ENCODE measurements at regions not wholly inside any gene's neighbourhood (a gene's known extent, or its start where the extent isn't known, plus 50 kb on each side); places are given as distances from the start of the nearest gene placed in this dataset.

- intact Hi-C loops (cut with DNase I): no loop called here
- H3K27me3 ChIP-seq: no peaks in the 10 kb centered on the region
- no peak for TF ChIP-seq POLR2A (IDR thresholded peaks at IDR 0.05)
- no peak for TF ChIP-seq EP300 (IDR thresholded peaks at IDR 0.05)
- no peak for TF ChIP-seq CTCF (IDR thresholded peaks at IDR 0.05)
- no peaks in the 10 kb centered on the region for H3K9me3 ChIP-seq
- WGBS, 3 donors: 60 to 70% (median 64%) methylated on average over 4 of the region's 4 CpGs
- no peak overlapping the region for H3K4me3 ChIP-seq
- H3K36me3 ChIP-seq: no peaks in the 10 kb centered on the region
- no peaks in the 10 kb centered on the region for H3K4me1 ChIP-seq (ENCODE audit: insufficient read depth)
- DNase-seq: no peak
- no peak overlapping the region for H3K27ac ChIP-seq
Measured at GRCh38 chr14:53882684-53883083, 73.9 kb downstream of the BMP4 start.

GRCh38 chr14:53881921-53882320, 74.7 kb downstream of the BMP4 start:
- TF ChIP-seq CTCF (IDR thresholded peaks at IDR 0.05) (no peak), POLR2A (IDR thresholded peaks at IDR 0.05) (no peak), EP300 (IDR thresholded peaks at IDR 0.05) (no peak)
- intact Hi-C loops (cut with DNase I): no loop called here
- H3K9me3 ChIP-seq: no peaks in the 10 kb centered on the region
- DNase-seq: no peak
- H3K27me3 ChIP-seq: no peaks in the 10 kb centered on the region
- 44 to 60% (median 50%) methylated on average over 5 of the region's 5 CpGs for WGBS, 3 donors
- H3K27ac ChIP-seq: no peak overlapping the region
- H3K4me3 ChIP-seq: no peak overlapping the region
- H3K4me1 ChIP-seq (ENCODE audit: insufficient read depth): no peaks in the 10 kb centered on the region
- H3K36me3 ChIP-seq: no peaks in the 10 kb centered on the region

- intact Hi-C loops (cut with DNase I): no loop called here
- Histone ChIP-seq H3K27ac (no peak overlapping the region), H3K27me3 (no peaks in the 10 kb centered on the region), H3K36me3 (no peaks in the 10 kb centered on the region), H3K4me3 (no peak overlapping the region), H3K9me3 (no peaks in the 10 kb centered on the region), H3K4me1 (ENCODE audit: insufficient read depth) (no peaks in the 10 kb centered on the region)
- no peak for TF ChIP-seq CTCF (IDR thresholded peaks at IDR 0.05)
- no peak for TF ChIP-seq EP300 (IDR thresholded peaks at IDR 0.05)
- no peak for DNase-seq
- 1 to 9% (median 6%) methylated on average over 4 of the region's 4 CpGs for WGBS, 3 donors
Measured at GRCh38 chr14:53881161-53881871, 75.3 kb downstream of the BMP4 start.

- no peak for DNase-seq
Measured at GRCh38 chr14:53880761-53881160, 75.9 kb downstream of the BMP4 start.

More at GRCh38 chr14:53880761-53881160, 75.9 kb downstream of the BMP4 start:
- Histone ChIP-seq H3K27ac (no peak overlapping the region), H3K27me3 (no peaks in the 10 kb centered on the region), H3K36me3 (no peaks in the 10 kb centered on the region), H3K4me3 (no peak overlapping the region), H3K4me1 (ENCODE audit: insufficient read depth) (no peaks in the 10 kb centered on the region), H3K9me3 (no peaks in the 10 kb centered on the region)
- TF ChIP-seq EP300 (IDR thresholded peaks at IDR 0.05): no peak
- TF ChIP-seq POLR2A (IDR thresholded peaks at IDR 0.05): no peak
- TF ChIP-seq CTCF (IDR thresholded peaks at IDR 0.05): no peak
- WGBS, 3 donors: 76 to 86% (median 80%) methylated on average over 1 of the region's 1 CpG
- intact Hi-C loops (cut with DNase I): no loop called here

All from ovary (tissue), 7 donors.